Endodermal cell (in vitro differentiated cells): ENCODE measurements at regions not wholly inside any gene's neighbourhood (a gene's known extent, or its start where the extent isn't known, plus 50 kb on each side); places are given as distances from the start of the nearest gene placed in this dataset.

Source experiments
- DNase-seq: peaks from one replicate; pipeline ENCODE4 v3.0.0-alpha.2; 2017
- H3K27ac ChIP-seq: 2 replicates; pipeline ENCODE4 v1.5.1; 2013; ENCODE audit warnings: mild to moderate bottlenecking, low read depth, low read length, moderate library complexity
- H3K27me3 ChIP-seq: 2 replicates; pipeline ENCODE4 v1.6.1; 2013; ENCODE audit warnings: mild to moderate bottlenecking, low read length, moderate library complexity; ENCODE audit not compliant: insufficient read depth, control insufficient read depth, poor library complexity, severe bottlenecking
- H3K36me3 ChIP-seq: 2 replicates; pipeline ENCODE4 v1.7.0; 2013; ENCODE audit warnings: mild to moderate bottlenecking, low read length, moderate library complexity; ENCODE audit not compliant: control insufficient read depth, insufficient read depth
- H3K4me1 ChIP-seq: one replicate; pipeline ENCODE4 v1.7.0; 2013; ENCODE audit warnings: low read length; ENCODE audit not compliant: control insufficient read depth, insufficient read depth
- H3K4me3 ChIP-seq: 2 replicates; pipeline ENCODE4 v1.5.1; 2013; ENCODE audit warnings: mild to moderate bottlenecking, low read length, moderate library complexity
- H3K9ac ChIP-seq: 2 replicates; pipeline ENCODE4 v1.6.1; 2013; ENCODE audit warnings: mild to moderate bottlenecking, low read length, moderate library complexity; ENCODE audit not compliant: poor library complexity, severe bottlenecking; ENCODE audit errors: extremely low read depth
- H3K9me3 ChIP-seq: 2 replicates; pipeline ENCODE4 v1.6.1; 2013; ENCODE audit warnings: mild to moderate bottlenecking, low read length, moderate library complexity; ENCODE audit not compliant: control insufficient read depth
- H3K27ac Mint-ChIP-seq: 2 replicates; pipeline ENCODE4 v1.8.0; 2020; ENCODE audit warnings: mixed read lengths
- H3K27me3 Mint-ChIP-seq: 2 replicates; pipeline ENCODE4 v1.8.0; 2021; ENCODE audit warnings: mild to moderate bottlenecking, mixed read lengths; ENCODE audit not compliant: insufficient read depth
- H3K36me3 Mint-ChIP-seq: 2 replicates; pipeline ENCODE4 v1.8.0; 2020; ENCODE audit warnings: low read depth, mixed read lengths
- H3K4me1 Mint-ChIP-seq: 2 replicates; pipeline ENCODE4 v1.8.0; 2020; ENCODE audit warnings: mixed read lengths
- H3K4me3 Mint-ChIP-seq: 2 replicates; pipeline ENCODE4 v1.8.0; 2020; ENCODE audit warnings: mild to moderate bottlenecking, moderate library complexity, mixed read lengths
- H3K9me3 Mint-ChIP-seq: 2 replicates; pipeline ENCODE4 v1.8.0; 2020; ENCODE audit warnings: mild to moderate bottlenecking, mixed read lengths
- WGBS, 2 experiments: methylation state at CpG; one replicate each; pipeline versions ENCODE4 v1.1.5 to v1.1.7; 2013; ENCODE audit warnings: missing lambda C conversion rate in 2 of 2, mixed read lengths in 1 of 2; ENCODE audit not compliant: insufficient coverage in 1 of 2, insufficient read length in 1 of 2; 5-methylcytosine and 5-hydroxymethylcytosine counted together
- TF ChIP-seq, protein P1 (sequence below): fragments of 200-600 bp; sonication (generic); conservative IDR thresholded peaks from 2 replicates; pipeline ENCODE4 v1.5.0; 2021; ENCODE audit warnings: antibody characterized with exemption, mild to moderate bottlenecking

DNA sequence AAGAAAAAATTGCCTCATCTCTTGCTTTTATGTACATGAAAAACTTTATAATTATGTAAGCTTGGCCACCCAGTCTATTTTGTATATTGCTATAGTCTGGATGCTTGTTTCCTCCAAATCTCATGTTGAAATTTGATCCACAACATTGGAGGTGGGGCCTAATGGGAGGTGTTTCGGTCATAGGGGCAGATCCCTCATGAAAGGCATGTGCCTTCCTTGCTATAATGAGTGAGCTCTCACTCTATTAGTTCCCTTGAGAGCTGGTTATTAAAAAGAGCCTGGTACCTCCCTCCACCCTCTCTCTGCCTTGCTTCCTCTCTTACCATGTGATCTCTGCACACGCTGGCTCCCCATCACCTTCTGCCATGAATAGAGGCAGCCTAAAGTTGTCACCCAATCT, 1005.1 kb downstream of the PCDH9 start:
- Mint-ChIP-seq H3K27me3 (peaks cover 66% of the 10 kb centered on the region), H3K4me1 (peaks cover 46% of the 10 kb centered on the region)

DNA sequence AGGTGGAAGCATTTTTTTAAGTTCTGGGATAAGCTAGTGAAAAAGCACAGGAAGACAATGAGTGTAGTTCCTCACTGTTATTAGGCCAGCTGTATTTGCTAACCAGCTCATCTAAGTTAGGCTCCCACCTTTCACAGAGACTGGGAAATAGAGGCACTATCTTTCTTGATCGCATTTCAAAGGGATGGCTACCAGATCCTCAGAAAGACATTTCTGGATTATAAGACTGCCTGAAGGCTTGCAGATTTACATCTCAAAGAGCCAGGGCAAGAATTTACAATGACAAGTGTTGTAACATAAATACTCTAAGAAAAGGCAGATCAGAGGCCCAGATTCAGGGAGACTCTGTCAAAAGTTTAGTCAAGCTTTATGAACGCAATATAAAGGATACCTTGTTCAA, 1005.5 kb downstream of the PCDH9 start:
- Mint-ChIP-seq H3K27ac (peak overlapping the region; percentile 19), H3K4me1 (peaks cover 44% of the 10 kb centered on the region), H3K36me3 (no peaks in the 10 kb centered on the region), H3K4me3 (no peak overlapping the region), H3K27me3 (peaks cover 67% of the 10 kb centered on the region), H3K9me3 (peaks cover 3% of the 10 kb centered on the region)
- Histone ChIP-seq H3K4me3 (no peak overlapping the region), H3K27me3 (peaks cover 40% of the 10 kb centered on the region), H3K9ac (no peak overlapping the region), H3K27ac (peak overlapping the region; percentile 66), H3K9me3 (no peaks in the 10 kb centered on the region), H3K4me1 (peaks cover 7% of the 10 kb centered on the region), H3K36me3 (no peaks in the 10 kb centered on the region)
- WGBS, 2 experiments = 0 to 20% methylated on average over 2 of the region's 2 CpGs
- peak; percentile 60 for DNase-seq
- TF ChIP-seq, protein P1, sequence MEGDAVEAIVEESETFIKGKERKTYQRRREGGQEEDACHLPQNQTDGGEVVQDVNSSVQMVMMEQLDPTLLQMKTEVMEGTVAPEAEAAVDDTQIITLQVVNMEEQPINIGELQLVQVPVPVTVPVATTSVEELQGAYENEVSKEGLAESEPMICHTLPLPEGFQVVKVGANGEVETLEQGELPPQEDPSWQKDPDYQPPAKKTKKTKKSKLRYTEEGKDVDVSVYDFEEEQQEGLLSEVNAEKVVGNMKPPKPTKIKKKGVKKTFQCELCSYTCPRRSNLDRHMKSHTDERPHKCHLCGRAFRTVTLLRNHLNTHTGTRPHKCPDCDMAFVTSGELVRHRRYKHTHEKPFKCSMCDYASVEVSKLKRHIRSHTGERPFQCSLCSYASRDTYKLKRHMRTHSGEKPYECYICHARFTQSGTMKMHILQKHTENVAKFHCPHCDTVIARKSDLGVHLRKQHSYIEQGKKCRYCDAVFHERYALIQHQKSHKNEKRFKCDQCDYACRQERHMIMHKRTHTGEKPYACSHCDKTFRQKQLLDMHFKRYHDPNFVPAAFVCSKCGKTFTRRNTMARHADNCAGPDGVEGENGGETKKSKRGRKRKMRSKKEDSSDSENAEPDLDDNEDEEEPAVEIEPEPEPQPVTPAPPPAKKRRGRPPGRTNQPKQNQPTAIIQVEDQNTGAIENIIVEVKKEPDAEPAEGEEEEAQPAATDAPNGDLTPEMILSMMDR = no peak

More for the DNA sequence above, 1005.1 kb downstream of the PCDH9 start:
- Mint-ChIP-seq H3K27ac (no peak overlapping the region), H3K36me3 (no peaks in the 10 kb centered on the region), H3K9me3 (peaks cover 8% of the 10 kb centered on the region), H3K4me3 (peak overlapping the region; percentile 10)
- H3K27ac ChIP-seq = peak overlapping the region; percentile 66
- no peak overlapping the region for H3K9ac ChIP-seq
- peaks cover 36% of the 10 kb centered on the region for H3K27me3 ChIP-seq
- no peaks in the 10 kb centered on the region for H3K9me3 ChIP-seq
- peaks cover 7% of the 10 kb centered on the region for H3K4me1 ChIP-seq
- TF ChIP-seq, protein P1 = no peak
- no peak overlapping the region for H3K4me3 ChIP-seq
- DNase-seq = peak; percentile 75
- no peaks in the 10 kb centered on the region for H3K36me3 ChIP-seq
- 10 to 11% methylated on average over 2 of the region's 2 CpGs for WGBS, 2 experiments

DNA sequence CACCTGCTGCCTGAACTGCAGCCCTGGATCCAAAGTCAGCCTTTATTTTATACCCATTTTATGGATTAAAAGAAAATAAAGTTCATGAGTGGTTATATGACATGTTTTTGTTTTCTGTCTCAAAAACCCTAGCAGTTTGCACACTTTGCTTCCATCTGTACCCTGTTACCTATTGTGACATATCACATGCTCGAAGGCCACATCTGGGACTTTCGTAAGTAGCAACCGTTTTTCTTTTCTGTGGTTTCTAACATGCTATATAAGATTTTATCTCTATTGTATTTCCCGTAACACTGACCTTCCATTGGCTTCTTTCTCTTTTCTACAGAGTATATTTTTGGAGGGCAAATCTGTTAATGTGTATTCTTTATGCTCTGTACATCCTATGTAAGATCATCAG, 1007.2 kb downstream of the PCDH9 start:
- Histone ChIP-seq H3K4me3 (no peak overlapping the region), H3K27ac (no peak overlapping the region), H3K27me3 (peaks cover 53% of the 10 kb centered on the region), H3K9ac (no peak overlapping the region), H3K36me3 (no peaks in the 10 kb centered on the region), H3K9me3 (no peaks in the 10 kb centered on the region), H3K4me1 (peaks cover 7% of the 10 kb centered on the region)
- WGBS, 2 experiments = 82% methylated on average over 2 of the region's 4 CpGs; no CpG with 5 or more reads in 1 of the 2 experiments
- Mint-ChIP-seq H3K36me3 (no peaks in the 10 kb centered on the region), H3K27me3 (peaks cover 68% of the 10 kb centered on the region), H3K9me3 (no peaks in the 10 kb centered on the region), H3K27ac (no peak overlapping the region), H3K4me1 (peaks cover 46% of the 10 kb centered on the region), H3K4me3 (no peak overlapping the region)
- TF ChIP-seq, protein P1 = no peak
- no peak for DNase-seq
